Right renal cortex interstitium (tissue), 3 donors: ENCODE measurements at regions not wholly inside any gene's neighbourhood (a gene's known extent, or its start where the extent isn't known, plus 50 kb on each side); places are given as distances from the start of the nearest gene placed in this dataset.

Source experiments
- DNase-seq, 3 donors: peaks; one replicate each; pipeline ENCODE4 v3.0.0-alpha.2; 2013; ENCODE audit warnings: low read depth in 3 of 3, low spot score in 2 of 3

DNA sequence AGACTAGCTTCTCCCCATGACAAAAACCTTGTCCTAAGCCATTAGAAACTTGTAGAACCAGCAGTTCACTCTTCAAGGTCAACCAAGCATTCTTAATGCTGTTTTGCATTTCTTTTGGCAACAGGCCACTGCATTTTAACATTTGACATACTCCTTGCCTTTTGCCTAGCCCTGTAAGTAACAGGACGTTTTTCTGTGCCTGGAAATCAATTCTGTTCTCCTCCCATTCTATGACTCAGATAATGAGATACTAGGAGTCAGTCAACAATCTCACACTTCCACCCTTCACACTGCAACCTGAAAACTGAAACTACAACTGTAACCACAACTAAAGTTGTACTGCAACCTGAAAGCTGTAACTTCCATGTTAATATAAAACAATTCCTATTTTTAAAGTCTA, 268.7 kb downstream of the MZT1 start:
- DNase-seq = no peak

GRCh38 chr13:72457151-72457550, 270.3 kb downstream of the MZT1 start:
- DNase-seq = no peak

GRCh38 chr13:72456486-72456885, 270.9 kb downstream of the MZT1 start:
- no peak for DNase-seq

DNA sequence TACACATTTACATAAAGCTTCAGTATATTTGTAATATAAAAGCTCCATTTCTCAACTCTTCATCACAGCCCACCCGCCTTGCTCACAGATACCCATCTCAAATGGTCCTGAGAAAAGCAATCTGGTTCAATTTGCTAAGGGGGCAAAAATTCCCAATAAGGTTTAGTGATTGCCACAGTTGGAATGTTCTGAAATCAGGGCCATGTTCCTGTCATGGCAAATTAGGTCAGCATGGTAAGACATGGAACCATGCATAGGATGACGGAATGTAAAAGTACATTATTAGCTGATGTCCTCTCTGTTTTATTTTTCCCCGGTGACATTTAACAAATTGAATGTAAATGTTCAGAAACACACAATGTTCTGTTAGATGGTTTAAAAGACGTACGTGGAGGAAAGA, 274.3 kb downstream of the MZT1 start:
- DNase-seq = no peak

- no peak for DNase-seq
These were observed 279.3 kb downstream of the MZT1 start for GRCh38 chr13:72448082-72448481.

DNA sequence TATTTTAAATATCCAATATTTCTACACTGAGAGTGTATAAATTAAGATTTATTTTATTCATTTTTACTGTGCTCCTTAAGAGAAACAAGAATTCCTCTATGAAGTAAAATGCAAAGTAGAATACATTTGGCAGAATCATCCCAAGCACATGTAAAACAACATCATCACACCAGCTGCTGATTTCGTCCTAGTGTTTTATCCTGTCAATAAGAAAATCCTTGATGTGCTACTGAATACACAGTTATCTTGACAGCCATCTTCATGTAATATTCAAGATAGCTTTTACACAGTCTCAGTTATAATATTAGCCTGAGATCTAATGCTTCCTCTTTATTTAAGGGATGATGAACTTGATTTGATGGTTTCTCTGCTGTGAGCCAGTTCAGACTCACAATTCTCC, 282.4 kb downstream of the MZT1 start:
- no peak for DNase-seq

- DNase-seq = no peak
These were observed 290.0 kb downstream of the MZT1 start for GRCh38 chr13:72437458-72437857.

- DNase-seq = no peak
These were observed 292.2 kb downstream of the MZT1 start for GRCh38 chr13:72435251-72435650.

DNA sequence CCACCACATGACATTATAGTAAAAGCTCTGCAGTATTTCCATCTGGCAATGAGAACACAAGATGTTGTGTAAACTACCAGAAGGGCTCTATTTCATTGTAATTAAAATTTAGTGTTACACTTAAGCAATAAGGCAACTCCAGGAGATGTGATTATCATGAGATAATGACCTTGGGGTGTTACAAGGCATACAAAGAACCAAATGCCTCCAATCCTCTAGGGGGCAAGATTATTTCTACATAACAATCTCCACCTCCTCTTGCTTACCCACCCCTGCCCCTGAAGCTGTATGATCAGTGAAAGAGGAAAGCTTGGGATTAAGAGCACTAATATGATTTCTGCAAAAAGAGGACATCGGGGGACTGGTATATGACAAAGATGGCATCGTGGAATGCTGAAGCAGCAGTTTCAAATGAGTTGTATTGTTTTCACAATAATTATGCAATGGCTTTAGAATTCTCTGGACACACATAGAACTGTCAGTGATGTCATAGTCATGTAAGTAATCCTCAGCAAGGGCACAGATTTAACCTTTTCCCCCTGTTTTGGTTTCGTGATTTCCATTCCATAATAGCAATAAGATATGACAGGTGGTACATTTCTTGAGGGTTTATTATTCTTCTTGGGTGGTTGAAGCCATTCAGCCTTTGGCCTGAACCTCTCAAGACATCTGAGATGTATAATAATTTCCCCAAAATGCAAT, 295.3 kb downstream of the MZT1 start:
- peak in 2 of 3 donors; percentile 18 to 56 for DNase-seq

DNA sequence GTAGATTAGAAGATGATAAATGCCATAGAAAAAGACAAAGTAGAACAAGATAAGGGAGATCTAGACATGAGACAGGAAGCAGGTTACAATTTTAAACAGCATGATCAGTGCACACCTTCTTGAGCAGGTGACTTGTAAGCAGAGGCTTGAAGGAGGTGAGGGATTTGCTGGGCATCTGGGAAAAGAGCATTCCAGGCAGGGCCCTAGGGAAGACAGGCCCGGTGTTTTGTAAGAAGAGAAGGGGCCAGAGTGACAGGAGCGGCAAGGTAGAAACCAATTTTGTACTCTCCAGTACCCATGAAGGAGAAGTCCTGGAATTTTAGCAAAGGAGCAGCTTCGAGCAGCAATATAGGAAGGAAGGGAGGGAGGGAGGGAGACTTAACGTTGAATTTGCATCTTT, 296.5 kb downstream of the MZT1 start:
- no peak for DNase-seq

DNA sequence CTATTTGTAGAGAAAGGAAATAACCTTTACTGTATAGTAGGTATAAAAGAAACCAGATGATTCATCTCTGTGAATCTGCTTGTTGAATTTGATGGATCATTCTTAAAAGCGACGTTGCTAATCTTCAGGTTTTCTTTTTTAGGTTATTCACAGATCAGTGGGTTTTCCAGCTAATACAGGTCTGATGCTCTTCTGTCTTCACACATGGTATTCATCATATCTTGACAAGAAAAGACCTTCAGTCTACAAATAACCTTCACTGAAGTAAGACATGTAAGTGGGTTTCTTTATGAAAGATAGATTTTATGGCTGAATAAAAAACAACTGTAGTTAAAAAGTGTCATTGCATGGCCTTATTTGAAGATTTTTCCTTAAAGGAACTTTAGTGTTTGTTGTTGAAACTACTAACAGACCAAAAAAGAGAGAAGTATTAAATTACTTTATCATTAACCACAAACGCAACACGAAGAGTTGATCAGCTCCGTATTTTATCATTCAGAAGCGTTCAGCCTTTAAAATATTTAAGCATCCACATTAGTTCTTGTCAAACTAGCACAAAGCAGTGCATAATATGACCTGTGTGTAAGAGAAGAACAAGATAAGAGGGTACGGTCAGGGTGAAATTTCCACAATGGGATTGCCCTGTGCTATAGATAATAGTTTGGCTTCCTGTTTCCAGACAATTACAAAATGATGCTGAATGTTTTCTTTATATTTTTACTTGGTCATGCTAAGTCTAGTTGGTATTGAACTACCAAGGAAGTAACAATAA, 299.5 kb downstream of the MZT1 start:
- no peak for DNase-seq

- DNase-seq = no peak
These were observed 303.4 kb downstream of the MZT1 start for GRCh38 chr13:72424059-72424458.

GRCh38 chr13:72415817-72416216, 311.6 kb downstream of the MZT1 start:
- no peak for DNase-seq

DNA sequence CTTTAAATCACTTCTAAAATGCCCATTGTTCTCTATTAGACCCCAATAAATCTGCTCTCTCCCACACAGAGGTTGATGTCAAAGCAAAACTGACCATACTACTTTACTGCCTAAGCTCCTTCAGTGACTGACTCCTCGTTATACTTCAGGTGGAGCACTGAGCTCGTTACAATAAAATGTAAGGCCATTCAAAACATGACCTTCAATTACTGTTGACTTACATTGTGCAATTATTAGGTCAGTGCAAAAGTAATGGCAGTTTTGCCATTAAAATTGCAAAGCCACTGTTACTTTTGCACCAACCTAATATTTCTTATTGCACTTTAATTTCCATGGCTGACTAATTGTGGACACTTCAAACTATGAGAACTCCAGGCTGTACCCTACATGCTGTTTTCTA, 314.9 kb downstream of the MZT1 start:
- no peak for DNase-seq

DNA sequence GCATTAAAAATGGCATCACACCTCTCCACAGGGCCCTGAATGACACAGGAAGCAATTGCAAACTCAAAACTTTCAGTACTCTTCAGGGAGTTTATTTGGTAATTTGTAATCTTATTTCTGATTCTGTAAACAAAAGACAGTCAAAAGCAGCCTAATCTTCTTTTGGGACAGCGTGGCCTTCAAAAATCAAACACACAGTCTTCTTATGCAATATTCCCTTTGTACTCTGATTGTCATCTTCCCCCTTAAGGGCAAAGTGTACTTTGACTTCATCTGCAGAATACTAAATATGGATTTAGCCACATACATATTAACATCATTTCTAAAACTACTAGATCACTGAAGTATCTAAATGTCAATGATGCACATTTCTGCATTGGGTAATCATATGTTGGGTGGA, 322.0 kb downstream of the MZT1 start:
- no peak for DNase-seq

DNA sequence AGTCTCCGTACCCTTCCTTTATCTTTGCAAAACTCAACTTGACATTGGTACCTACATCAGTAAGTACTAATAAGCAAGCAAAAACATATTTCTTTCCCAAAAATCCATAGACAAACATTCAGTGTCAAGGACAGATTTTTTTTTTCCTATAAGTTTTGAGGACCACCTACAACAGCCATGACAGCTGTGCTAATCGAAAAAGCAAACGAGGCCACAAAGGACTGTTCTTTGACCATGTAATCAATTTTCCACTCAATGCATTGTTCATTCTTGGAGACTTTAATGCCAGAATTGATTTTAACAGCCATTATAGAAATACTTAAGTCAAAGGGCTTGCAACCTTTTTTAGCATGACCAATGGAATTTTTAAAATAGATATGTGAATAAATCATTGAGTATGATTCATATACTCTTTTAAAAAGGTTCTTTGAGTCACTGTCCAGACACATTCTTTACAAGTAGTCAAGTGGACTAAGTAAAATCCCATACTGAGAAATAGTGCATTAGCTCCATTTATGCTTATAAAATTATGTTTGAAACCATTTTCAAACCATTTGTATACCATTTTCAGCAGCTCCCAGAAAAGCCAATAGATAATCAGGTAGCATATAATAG, 323.9 kb downstream of the MZT1 start:
- no peak for DNase-seq

DNA sequence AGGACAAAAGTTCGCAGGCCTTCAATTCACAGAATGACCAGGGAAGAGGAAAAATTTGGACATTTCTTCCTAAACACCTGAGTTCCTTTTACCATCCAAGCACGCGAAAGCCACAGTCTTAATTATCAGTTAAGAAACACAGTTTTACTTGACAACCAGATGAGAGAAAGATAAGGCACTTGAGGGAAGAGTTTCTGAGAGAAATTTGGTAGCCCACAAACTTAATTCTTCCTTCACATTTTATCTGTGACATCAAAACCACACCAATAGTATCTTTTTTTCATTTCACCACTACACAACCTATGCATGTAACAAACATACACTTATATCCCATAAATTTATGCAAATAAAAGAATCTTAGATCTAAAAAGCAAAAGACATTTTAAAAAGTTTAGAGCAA, 326.6 kb downstream of the MZT1 start:
- DNase-seq = no peak

GRCh38 chr13:72399351-72399750, 328.1 kb downstream of the MZT1 start:
- DNase-seq = no peak

GRCh38 chr13:72397265-72397664, 330.2 kb downstream of the MZT1 start:
- DNase-seq = no peak

GRCh38 chr13:72390909-72391308, 336.5 kb downstream of the MZT1 start:
- no peak for DNase-seq

- DNase-seq = no peak
These were observed 341.2 kb downstream of the MZT1 start for GRCh38 chr13:72386138-72386684.

- DNase-seq = no peak
These were observed 342.6 kb downstream of the MZT1 start for GRCh38 chr13:72384879-72385278.
